H1 (cell line): ENCODE measurements at regions not wholly inside any gene's neighbourhood (a gene's known extent, or its start where the extent isn't known, plus 50 kb on each side); places are given as distances from the start of the nearest gene placed in this dataset.

Experiments used
- CTCF ChIA-PET: fragments of 300-600 bp; sonication (Branson Sonifier 250); formaldehyde crosslinking; loops from one replicate; lab custom pipeline; 2021; ENCODE audit not compliant: partially characterized antibody; lab: Charles Lee
- POLR2A ChIA-PET: fragments of 300-600 bp; sonication (Branson Sonifier 250); formaldehyde crosslinking; loops from one replicate; lab custom pipeline; 2021; ENCODE audit warnings: inconsistent platforms; ENCODE audit not compliant: partially characterized antibody; lab: Charles Lee
- DNase-seq, 2 experiments: peaks; one replicate each; pipeline versions ENCODE4 v3.0.0 to v3.0.0-alpha.2; 2010 to 2022; ENCODE audit warnings: low spot score in 2 of 2, low read depth in 1 of 2, mixed read lengths in 1 of 2
- FAIRE-seq: peaks from 2 replicates; lab custom pipeline; 2011; peaks lifted over from hg19 to GRCh38; lab: Jason Lieb, UNC
- H2AFZ ChIP-seq: 2 replicates; pipeline ENCODE4 v1.8.1; 2012; ENCODE audit warnings: low read length, inconsistent platforms
- H2AK5ac ChIP-seq: 2 replicates; pipeline ENCODE4 v1.6.1; 2013; ENCODE audit warnings: low read depth, low read length
- H2BK120ac ChIP-seq: replicated peaks from 2 replicates; pipeline ENCODE3; 2013; ENCODE audit warnings: low read depth, low read length, inconsistent platforms
- H2BK12ac ChIP-seq: 2 replicates; pipeline ENCODE4 v1.6.1; 2013; ENCODE audit warnings: low read depth, low read length
- H2BK15ac ChIP-seq: 2 replicates; pipeline ENCODE4 v1.6.1; 2013; ENCODE audit warnings: low read length
- H2BK20ac ChIP-seq: 2 replicates; pipeline ENCODE4 v1.6.1; 2013; ENCODE audit warnings: low read length
- H2BK5ac ChIP-seq: 2 replicates; pipeline ENCODE4 v1.6.1; 2013; ENCODE audit warnings: low read depth, low read length
- H3K14ac ChIP-seq: 2 replicates; pipeline ENCODE4 v1.6.1; 2013; ENCODE audit warnings: inconsistent platforms; ENCODE audit not compliant: insufficient read length
- H3K18ac ChIP-seq: 2 replicates; pipeline ENCODE4 v1.6.1; 2013; ENCODE audit warnings: low read length; ENCODE audit errors: extremely low read depth
- H3K23ac ChIP-seq: 2 replicates; pipeline ENCODE4 v1.6.1; 2013; ENCODE audit warnings: inconsistent platforms; ENCODE audit not compliant: insufficient read length
- H3K23me2 ChIP-seq: 2 replicates; pipeline ENCODE4 v1.6.1; 2013; ENCODE audit warnings: low read depth, low read length
- H3K27ac ChIP-seq: 2 replicates; pipeline ENCODE4 v1.6.1; 2011; ENCODE audit warnings: low read depth, low read length, inconsistent platforms
- H3K27me3 ChIP-seq, 4 experiments: replicated peaks in 1 of 4; 1 replicate in 1 of 4; 2 replicates in 3 of 4; pipeline versions ENCODE4 v1.6.1 to v1.8.1; 2011 to 2013; ENCODE audit warnings: low read length in 3 of 4, mild to moderate bottlenecking in 3 of 4, inconsistent platforms in 2 of 4, mixed read lengths in 2 of 4, moderate library complexity in 1 of 4; ENCODE audit not compliant: control insufficient read depth in 3 of 4, insufficient read depth in 3 of 4; ENCODE audit errors: extremely low read depth in 1 of 4
- H3K36me3 ChIP-seq, 4 experiments: 2 replicates each; pipeline versions ENCODE4 v1.6.1 to v1.8.1; 2011 to 2013; ENCODE audit warnings: mild to moderate bottlenecking in 4 of 4, low read length in 3 of 4, moderate library complexity in 2 of 4, control low read depth in 1 of 4, inconsistent platforms in 1 of 4; ENCODE audit not compliant: insufficient read depth in 4 of 4, control insufficient read depth in 2 of 4
- H3K4ac ChIP-seq: replicated peaks from 2 replicates; pipeline ENCODE3; 2013; ENCODE audit warnings: low read length, low read depth, mixed read lengths, inconsistent platforms; ENCODE audit not compliant: insufficient read length
- H3K4me1 ChIP-seq, 4 experiments: replicated peaks in 1 of 4; 1 replicate in 1 of 4; 2 replicates in 3 of 4; pipeline versions ENCODE4 v1.6.1 to v1.8.1; 2011 to 2013; ENCODE audit warnings: low read length in 3 of 4, inconsistent platforms in 2 of 4, mixed read lengths in 1 of 4; ENCODE audit not compliant: insufficient read depth in 4 of 4, control insufficient read depth in 3 of 4
- H3K4me2 ChIP-seq, 2 experiments: 2 replicates each; pipeline versions ENCODE4 v1.6.1 to v1.8.1; 2011 to 2013; ENCODE audit warnings: low read depth in 2 of 2, low read length in 2 of 2, control low read depth in 1 of 2, inconsistent platforms in 1 of 2, mild to moderate bottlenecking in 1 of 2; ENCODE audit not compliant: insufficient read depth in 1 of 2
- H3K4me3 ChIP-seq, 4 experiments: fragments of 200-600, 300-600 bp in 1 of 4; sonication (generic), shearing (Covaris generic), sonication (Bioruptor Twin) in 1 of 4; 2 replicates each; pipeline versions ENCODE4 v1.5.1 to v1.8.1; 2011 to 2016; ENCODE audit warnings: low read length in 4 of 4, low read depth in 3 of 4, control low read depth in 2 of 4, inconsistent platforms in 2 of 4, mild to moderate bottlenecking in 2 of 4, mixed read lengths in 1 of 4, moderate library complexity in 1 of 4; ENCODE audit not compliant: insufficient read depth in 2 of 4; ENCODE audit errors: extremely low read depth in 1 of 4
- H3K56ac ChIP-seq: replicated peaks from 2 replicates; pipeline ENCODE3; 2013; ENCODE audit warnings: low read depth, mild to moderate bottlenecking, mixed read lengths, low read length, inconsistent platforms; ENCODE audit not compliant: insufficient read length
- H3K79me1 ChIP-seq: 2 replicates; pipeline ENCODE4 v1.6.1; 2013; ENCODE audit warnings: low read depth, low read length, control low read depth
- H3K79me2 ChIP-seq, 2 experiments: 2 replicates each; pipeline versions ENCODE4 v1.6.1 to v1.8.1; 2012 to 2013; ENCODE audit warnings: low read length in 2 of 2, mild to moderate bottlenecking in 2 of 2, inconsistent platforms in 1 of 2; ENCODE audit not compliant: insufficient read depth in 2 of 2, control insufficient read depth in 1 of 2
- H3K9ac ChIP-seq, 4 experiments: replicated peaks in 1 of 4; 1 replicate in 1 of 4; 2 replicates in 3 of 4; pipeline versions ENCODE4 v1.6.1 to v1.8.1; 2011 to 2013; ENCODE audit warnings: low read depth in 3 of 4, low read length in 3 of 4, control low read depth in 2 of 4, mild to moderate bottlenecking in 2 of 4, moderate library complexity in 2 of 4, inconsistent platforms in 1 of 4; ENCODE audit errors: extremely low read depth in 1 of 4
- H3K9me3 ChIP-seq, 2 experiments: 2 replicates each; pipeline versions ENCODE4 v1.6.1 to v1.8.1; 2012 to 2013; ENCODE audit warnings: mild to moderate bottlenecking in 2 of 2, moderate library complexity in 2 of 2, control low read depth in 1 of 2, inconsistent platforms in 1 of 2, low read depth in 1 of 2, low read length in 1 of 2, mixed read lengths in 1 of 2; ENCODE audit not compliant: insufficient read depth in 2 of 2
- H4K20me1 ChIP-seq, 2 experiments: replicated peaks in 1 of 2; 2 replicates each; pipeline versions ENCODE3 to v1.8.1; 2011 to 2013; ENCODE audit warnings: inconsistent platforms in 2 of 2, low read length in 2 of 2, mild to moderate bottlenecking in 1 of 2; ENCODE audit not compliant: insufficient read depth in 2 of 2, control insufficient read depth in 1 of 2
- H4K5ac ChIP-seq: 2 replicates; pipeline ENCODE4 v1.6.1; 2013; ENCODE audit warnings: low read length, low read depth, mixed read lengths, inconsistent platforms; ENCODE audit not compliant: insufficient read length
- H4K8ac ChIP-seq: 2 replicates; pipeline ENCODE4 v1.8.0; 2013; ENCODE audit warnings: mild to moderate bottlenecking, moderate library complexity, low read length, inconsistent platforms; ENCODE audit not compliant: insufficient read depth; ENCODE audit errors: extremely low read depth
- H4K91ac ChIP-seq: replicated peaks from 2 replicates; pipeline ENCODE3; 2013; ENCODE audit warnings: low read length, mixed read lengths, inconsistent platforms; ENCODE audit not compliant: insufficient read length
- CHD7 ChIP-seq: fragments of 300-600 bp; sonication (generic); IDR thresholded peaks from 2 replicates; pipeline ENCODE4 v1.7.1; 2012; ENCODE audit warnings: low read length, moderate library complexity, mild to moderate bottlenecking, inconsistent platforms; ENCODE audit not compliant: insufficient replicate concordance
- WGBS, 2 experiments: shearing (Covaris generic) in 1 of 2; methylation state at CpG; one replicate each; pipeline versions ENCODE4 v1.1.6 to v1.1.7; 2013 to 2015; ENCODE audit warnings: low lambda C conversion rate in 2 of 2, mixed read lengths in 2 of 2, inconsistent platforms in 1 of 2, low coverage in 1 of 2, missing lambda C conversion rate in 1 of 2; ENCODE audit not compliant: insufficient replicate concordance in 2 of 2, insufficient coverage in 1 of 2, insufficient read length in 1 of 2; ENCODE audit errors: extremely low coverage in 1 of 2, missing lambda C conversion rate in 1 of 2; 5-methylcytosine and 5-hydroxymethylcytosine counted together

GRCh38 chr14:51787352-51787751 is 73.1 kb upstream of the GNG2 start:
- Histone ChIP-seq H4K91ac (no peak overlapping the region), H2BK12ac (no peak overlapping the region), H4K5ac (no peak overlapping the region), H3K79me1 (no peaks in the 10 kb centered on the region), H3K27me3 (no peaks in the 10 kb centered on the region), H3K4me3 (no peak overlapping the region), H3K36me3 (no peaks in the 10 kb centered on the region), H3K4me2 (no peak overlapping the region), H3K4me1 (no peaks in the 10 kb centered on the region), H4K20me1 (no peaks in the 10 kb centered on the region), H3K56ac (no peak overlapping the region), H3K9me3 (no peaks in the 10 kb centered on the region), H3K79me2 (no peaks in the 10 kb centered on the region), H2BK5ac (no peak overlapping the region), H3K23ac (no peak overlapping the region), H3K18ac (no peak overlapping the region), H4K8ac (no peak overlapping the region), H2BK15ac (no peak overlapping the region), H2BK120ac (no peak overlapping the region), H2AK5ac (no peak overlapping the region), H3K9ac (no peak overlapping the region), H3K14ac (no peak overlapping the region), H2AFZ (peak overlapping the region; percentile 71; the same call in 1 of the 2 replicates), H3K23me2 (no peaks in the 10 kb centered on the region), H3K4ac (no peak overlapping the region), H3K27ac (no peak overlapping the region), H2BK20ac (no peak overlapping the region)
- 82% methylated on average over 4 of the region's 4 CpGs; no CpG with 5 or more reads in 1 of the 2 experiments for WGBS, 2 experiments
- FAIRE-seq (no peak), DNase-seq (no peak)
- ChIA-PET CTCF (interaction anchor here (0.6 to 3.9 kb wide), 2 partner anchors 11 to 29 kb away, joined by 3 to 23 read pairs; no protein-coding TSS in a partner anchor), POLR2A (no interaction called here)
- TF ChIP-seq CHD7, result no peak
